Fibroblast of the conjunctiva (primary cell): ENCODE measurements at regions not wholly inside any gene's neighbourhood (a gene's known extent, or its start where the extent isn't known, plus 50 kb on each side); places are given as distances from the start of the nearest gene placed in this dataset.

Source experiments
- DNase-seq: peaks from one replicate; pipeline ENCODE4 v3.0.0-alpha.2; 2010; ENCODE audit warnings: low read depth

GRCh38 chr3:117617906-117618305 lies 908.3 kb downstream of the TUSC7 start:
- no peak for DNase-seq

DNA sequence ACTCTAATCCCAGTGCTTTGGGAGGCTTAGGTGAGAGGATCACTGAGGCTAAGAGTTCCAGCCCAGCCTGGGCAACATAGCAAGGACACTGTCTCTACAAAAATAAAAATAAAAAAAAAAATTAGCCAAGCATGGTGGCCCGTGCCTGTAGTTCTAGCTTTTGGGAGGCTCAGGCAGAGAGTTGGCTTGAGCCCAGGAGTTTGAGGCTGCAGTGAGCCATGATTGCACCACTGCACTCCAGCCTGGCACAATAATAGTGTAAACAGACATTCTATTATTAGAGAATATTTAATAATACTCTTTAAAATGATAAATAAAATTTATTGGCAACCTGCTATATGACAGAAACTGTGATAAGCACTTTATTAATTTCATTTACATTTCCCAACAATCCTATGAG lies 908.9 kb downstream of the TUSC7 start:
- DNase-seq: no peak

DNA sequence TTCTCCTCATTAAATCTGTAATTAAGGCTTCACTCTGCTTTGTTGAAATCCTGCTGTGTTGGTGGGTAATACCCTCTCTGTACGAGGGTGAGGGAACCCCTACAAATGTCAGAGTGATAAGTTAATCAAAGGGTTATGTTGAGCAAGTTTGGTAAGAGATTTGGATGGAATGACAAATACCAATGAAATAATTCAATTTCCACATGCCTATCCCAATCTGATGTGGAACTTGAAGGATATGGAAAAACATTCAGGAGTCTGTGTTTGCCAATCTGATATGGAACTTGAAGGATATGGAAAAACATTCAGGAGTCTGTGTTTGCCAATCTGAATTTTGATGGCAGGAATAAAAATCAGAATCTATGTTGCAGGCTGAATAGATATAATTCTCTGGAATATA lies 910.2 kb downstream of the TUSC7 start:
- DNase-seq: no peak

DNA sequence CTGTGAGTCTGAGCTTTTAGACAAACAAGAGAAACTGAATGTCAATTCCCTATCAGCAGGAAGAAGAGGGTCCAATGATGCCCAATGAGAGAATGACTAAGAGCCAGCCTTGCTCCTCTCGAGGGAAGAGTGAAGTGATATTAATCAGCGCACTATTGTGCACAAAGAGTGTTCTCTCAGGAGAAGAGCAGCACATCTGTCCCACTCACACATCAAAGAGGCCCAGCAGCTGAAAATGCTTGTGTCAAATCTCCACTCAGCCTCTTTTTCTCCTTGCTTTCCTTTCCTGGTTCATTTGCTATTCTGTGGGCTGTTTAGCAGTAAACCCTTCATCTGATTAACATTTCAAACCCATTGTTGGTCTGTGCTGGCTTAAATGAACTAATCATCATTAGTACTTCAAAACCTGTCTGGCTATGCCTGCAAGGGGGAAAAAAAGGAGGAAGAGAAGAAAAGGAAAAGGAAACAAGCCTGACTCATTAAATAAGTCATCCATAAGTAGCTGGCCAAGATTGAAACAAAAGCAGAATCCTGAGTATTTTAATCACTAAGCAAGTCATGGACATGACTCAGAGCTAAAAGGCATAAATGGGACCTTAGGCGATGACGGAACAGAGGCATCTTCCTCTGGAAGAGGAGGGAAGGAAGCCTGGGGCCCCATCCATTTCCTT lies 912.7 kb downstream of the TUSC7 start:
- DNase-seq: peak; percentile 68

GRCh38 chr3:117624424-117624823 lies 914.8 kb downstream of the TUSC7 start:
- no peak for DNase-seq

- no peak for DNase-seq
Measured at GRCh38 chr3:117625174-117625573, 915.6 kb downstream of the TUSC7 start.

DNA sequence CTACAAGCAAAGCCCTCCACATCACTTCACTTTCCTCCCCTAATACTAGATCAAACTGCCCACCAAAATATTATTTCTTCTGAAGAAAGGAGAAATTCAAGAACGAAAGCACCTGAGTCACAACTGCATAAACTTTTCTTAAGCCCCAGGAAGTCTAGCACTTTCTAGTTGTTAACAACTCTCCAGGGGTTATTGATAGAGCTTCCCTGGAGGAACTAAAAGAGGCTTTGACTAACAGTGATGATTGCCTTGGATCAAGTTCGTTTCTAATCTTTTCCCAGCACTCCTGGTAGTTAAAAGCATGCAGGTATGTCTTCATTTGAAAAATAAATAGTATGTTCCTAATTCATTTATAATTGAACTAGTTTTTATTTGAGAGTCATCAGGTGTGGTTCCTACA lies 917.0 kb downstream of the TUSC7 start:
- no peak for DNase-seq

DNA sequence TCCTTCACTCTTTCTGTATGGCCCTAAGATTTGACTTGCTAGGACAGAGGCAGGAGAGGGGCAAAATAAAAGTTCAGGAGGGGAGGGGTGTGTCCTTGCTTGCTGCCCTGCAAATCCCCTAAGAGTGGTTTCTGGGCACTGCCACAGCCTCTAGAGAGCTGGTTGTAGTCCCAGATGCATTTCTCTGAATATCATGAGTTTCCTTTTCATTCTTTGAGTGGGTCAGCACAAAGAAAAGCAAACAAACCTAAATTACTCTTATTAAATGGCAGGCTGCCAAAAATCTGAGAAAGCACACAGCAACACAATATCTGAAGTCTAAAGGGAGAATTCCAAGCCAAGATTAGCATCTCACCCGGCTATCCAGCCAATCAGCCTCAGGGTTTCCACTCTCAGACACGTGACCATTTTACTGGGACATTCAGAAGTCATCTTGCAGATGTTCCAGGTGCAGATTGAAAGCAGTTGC lies 919.3 kb downstream of the TUSC7 start:
- peak; percentile 93 for DNase-seq

DNA sequence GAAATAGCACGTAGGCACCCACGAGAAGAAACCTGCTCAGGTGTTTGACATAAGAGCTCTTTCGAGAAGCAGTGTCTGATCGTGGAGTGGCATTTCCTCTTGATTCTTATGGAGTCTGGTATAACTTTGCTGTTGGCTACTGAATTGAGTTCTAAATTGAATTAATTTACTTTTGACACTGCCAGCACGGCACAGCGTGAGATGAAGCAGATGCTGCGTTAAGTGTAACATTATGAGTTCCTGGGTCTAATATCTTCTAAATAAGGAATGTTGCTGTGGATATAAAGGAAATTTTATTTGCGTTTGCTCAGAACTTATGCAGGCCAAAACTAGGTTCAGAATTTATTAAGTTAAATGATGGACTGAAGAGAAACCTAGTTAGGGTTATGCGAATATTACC lies 919.9 kb downstream of the TUSC7 start:
- no peak for DNase-seq

DNA sequence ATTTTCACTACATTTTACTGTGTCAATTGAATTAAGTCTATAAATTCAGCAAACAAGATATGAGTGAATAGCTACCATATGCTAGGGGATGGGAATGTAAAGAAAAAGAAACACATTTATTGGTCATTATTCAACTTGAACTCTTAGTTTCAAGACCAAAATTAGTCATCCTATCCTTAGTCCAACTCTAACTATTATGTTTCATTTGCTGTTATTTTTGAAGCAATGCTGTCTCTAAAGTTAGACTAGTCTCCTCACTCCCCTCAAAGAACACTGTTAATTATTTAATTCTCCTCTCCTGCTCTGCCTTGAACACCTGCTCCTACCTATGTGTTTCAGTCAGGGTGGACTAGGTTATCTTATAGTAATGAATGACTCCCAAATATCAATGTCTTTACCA lies 920.9 kb downstream of the TUSC7 start:
- peak; percentile 4 for DNase-seq

GRCh38 chr3:117630885-117631284 lies 921.3 kb downstream of the TUSC7 start:
- DNase-seq: peak; percentile 28

- no peak for DNase-seq
Measured at GRCh38 chr3:117631781-117632180, 922.2 kb downstream of the TUSC7 start.

DNA sequence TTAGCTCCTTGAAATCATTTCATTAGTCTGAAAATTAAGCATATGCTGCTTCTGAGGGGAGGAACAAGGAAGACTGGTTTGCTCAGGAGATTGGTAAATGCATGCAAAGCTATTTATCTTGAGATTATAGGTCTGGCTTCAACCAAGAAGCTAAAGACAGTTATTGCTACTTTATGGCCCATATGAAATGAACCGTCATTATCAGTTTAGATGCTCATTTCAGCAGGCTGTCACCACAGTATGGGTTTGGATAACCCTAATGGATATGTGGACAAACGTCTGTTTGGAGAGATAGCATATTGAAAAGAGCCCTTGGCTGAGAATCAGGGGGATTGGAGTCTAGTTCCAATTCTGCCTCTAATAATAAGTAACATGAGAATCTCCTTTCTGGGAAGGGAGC lies 922.6 kb downstream of the TUSC7 start:
- DNase-seq: no peak

GRCh38 chr3:117633207-117633606 lies 923.6 kb downstream of the TUSC7 start:
- no peak for DNase-seq

DNA sequence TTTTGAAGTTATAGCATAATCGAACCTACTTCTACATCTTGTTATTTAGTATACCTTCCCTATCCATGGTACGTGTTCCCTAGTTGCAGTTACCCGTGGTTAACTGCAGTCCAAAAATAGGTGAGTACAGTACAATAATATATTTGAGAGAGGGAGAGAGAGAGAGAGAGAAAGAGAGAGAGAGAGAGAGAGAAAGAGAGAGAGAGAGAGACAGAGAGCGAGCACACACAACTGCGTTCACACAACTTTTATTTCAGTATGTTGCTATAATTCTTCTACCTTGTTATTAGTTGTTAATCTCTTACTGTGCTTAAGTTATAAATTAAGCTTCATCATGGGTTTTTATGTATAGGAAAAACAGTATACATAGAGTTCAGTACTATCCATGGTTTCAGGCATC lies 928.1 kb downstream of the TUSC7 start:
- no peak for DNase-seq

- DNase-seq: no peak
Measured at GRCh38 chr3:117644203-117644602, 934.6 kb downstream of the TUSC7 start.

GRCh38 chr3:117645561-117646242 lies 936.1 kb downstream of the TUSC7 start:
- DNase-seq: no peak

- DNase-seq: no peak
Measured at GRCh38 chr3:117647435-117647834, 937.9 kb downstream of the TUSC7 start.

GRCh38 chr3:117651246-117651645 lies 941.7 kb downstream of the TUSC7 start:
- DNase-seq: no peak

DNA sequence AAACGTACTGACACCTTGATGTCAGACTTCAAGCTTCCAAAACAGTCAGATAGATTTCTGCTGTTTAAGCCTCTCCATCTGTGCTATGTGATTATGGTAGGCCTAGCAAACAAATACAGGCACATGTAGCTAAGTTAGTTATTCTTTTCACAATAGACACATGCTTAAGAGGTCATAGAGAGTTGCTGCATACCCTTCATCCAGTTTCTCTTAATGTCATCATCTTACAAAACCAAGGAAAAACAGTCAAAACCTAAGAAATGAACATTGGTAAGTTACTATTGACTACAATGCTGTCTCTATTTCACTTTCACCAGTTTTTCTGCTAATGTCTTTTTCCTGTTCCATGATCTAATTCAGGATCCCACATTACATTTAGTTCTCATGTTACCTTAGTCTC lies 946.8 kb downstream of the TUSC7 start:
- peak; percentile 5 for DNase-seq

GRCh38 chr3:117657278-117657677 lies 947.7 kb downstream of the TUSC7 start:
- no peak for DNase-seq

DNA sequence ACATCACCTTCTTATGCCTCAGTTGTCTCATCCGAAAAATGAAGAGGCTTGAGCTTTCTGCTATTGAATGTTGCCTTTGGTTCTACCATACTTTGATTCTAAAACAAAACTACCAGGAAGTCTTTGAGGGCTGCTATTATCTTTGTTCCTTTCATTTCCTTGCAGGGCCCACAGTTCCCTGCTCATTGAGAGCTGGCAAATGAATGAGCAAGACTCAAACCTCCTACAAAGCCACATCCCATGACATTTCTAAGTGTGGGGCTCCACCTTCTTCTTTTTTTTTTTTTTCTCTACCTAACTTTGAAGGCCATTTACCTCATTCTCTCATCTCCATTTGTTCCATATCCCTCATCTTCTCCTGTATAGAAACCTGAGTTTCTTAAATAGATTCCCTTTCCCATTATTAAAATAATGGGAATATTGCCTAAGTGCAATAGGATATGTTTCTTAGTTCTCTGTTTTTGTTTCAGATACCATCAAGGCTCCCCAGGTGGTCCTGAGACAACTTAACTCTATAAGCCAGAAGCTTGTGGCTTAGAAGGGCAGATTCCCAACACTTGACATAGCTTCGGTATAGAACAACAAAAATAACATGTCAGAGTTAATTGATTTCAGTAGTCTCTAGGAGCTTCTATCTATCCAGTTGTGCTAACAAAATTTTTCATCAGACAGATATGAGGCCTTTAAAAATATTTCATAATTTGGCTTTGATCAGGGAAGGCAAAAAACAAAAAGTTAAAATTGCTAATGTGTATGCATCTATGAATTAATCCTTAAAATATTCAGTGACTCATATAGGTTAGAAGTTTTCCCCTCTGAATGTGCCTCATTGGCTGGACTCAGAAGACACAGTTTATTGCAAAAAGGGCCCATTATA lies 951.6 kb downstream of the TUSC7 start:
- peak; percentile 34 for DNase-seq

DNA sequence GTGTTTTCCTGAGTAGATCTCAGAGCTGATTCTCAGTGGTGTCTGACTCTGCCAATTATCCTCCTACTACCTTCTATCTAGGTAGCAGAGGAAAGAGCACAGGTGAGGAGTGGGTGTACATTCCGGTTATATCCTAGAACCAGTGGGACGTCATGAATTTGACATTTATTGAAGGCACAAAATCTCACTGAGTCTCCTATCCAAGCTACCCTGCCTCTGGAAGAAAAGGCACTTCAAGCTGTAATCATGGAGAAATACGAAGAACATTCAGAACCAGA lies 952.2 kb downstream of the TUSC7 start:
- no peak for DNase-seq
